ENCODE measurements at regions not wholly inside any gene's neighbourhood (a gene's known extent, or its start where the extent isn't known, plus 50 kb on each side); places are given as distances from the start of the nearest gene placed in this dataset. TPM values are rescaled to one million over a fixed set of nuclear protein-coding genes. Genes with fewer than 3 reads are reported as not detected.
A peak's percentile ranks its signal among the peaks of the same experiment; 100 is the strongest.

- DNase-seq: no peak
Measured at GRCh38 chr1:192104128-192104527, 54.1 kb upstream of the RGS18 start.

DNA sequence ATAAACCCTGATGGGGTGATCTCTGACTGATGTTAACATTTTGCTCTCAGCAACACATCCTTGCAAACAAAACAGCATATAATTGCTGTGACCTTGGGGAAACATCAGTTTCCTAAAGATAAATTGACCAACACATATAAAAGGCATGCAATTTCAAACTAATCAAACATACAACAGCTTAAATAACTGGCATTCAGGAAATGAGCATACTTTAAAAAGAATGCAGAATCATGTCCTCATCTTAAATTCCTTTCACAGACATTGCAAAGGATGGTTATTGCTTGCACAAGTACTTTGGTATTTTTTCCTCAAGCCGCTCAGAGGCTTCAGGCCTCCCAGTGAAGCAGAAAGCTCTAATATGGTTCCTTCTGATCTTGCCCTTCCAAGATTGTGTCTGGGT, 53.4 kb upstream of the RGS18 start:
- DNase-seq: no peak

DNA sequence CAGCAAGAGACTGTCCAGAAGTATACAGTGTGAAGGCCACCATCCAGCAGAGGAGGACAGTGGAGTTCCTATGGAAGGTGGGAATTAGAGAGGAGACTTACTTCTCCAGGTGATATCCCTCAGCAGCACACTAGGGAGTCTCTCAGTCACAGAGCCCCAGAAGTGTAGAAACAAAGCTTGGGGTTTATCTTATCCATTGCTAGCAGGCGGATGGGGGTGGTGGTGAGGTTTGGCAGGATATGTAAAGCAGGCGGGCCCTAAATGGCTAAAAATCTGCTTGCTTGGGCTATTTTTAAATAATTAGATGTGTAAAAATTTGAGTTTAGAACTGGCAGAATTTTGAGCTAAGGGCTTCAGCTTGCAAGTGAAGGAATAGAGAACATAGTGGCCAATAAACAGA, 50.1 kb upstream of the RGS18 start:
- peak; percentile 1 for DNase-seq

Small RNAs in the stretch of these regions (small RNA-seq; reads per million reads assigned to genes)
- not detected for gene AL139135.1
- gene AL713866.2: not detected

Data from occipital lobe (tissue), 2 donors.